ENCODE measurements at regions not wholly inside any gene's neighbourhood (a gene's known extent, or its start where the extent isn't known, plus 50 kb on each side); places are given as distances from the start of the nearest gene placed in this dataset.

DNA sequence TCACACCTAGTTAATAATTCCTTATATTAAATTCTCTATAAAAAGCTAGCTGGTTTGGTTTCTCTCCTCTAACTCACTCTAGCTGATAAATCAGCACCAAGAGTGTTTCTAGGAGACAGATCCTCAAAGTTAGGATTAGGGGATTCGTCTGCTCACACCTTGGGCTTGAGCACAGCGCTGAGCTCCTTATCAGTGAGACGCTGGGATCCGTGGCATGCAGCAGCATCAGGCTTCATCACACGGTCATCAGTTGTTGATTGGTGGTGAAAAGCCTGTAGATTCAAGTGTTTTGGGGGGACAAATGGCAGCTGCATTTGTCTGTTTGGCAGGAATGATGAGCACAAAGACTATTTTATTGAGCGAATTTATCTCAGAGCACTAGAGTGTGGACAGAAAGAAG lies 72.6 kb upstream of the MC2R start:
- no peak overlapping the region for H2BK15ac ChIP-seq (ENCODE audit: low read length)
- H3K23ac ChIP-seq (ENCODE audit: insufficient read length), result no peak overlapping the region
- H2AK5ac ChIP-seq (ENCODE audit: low read depth, low read length), result no peak overlapping the region
- H2BK20ac ChIP-seq (ENCODE audit: low read length), result peak overlapping the region; percentile 94; the same call in 1 of the 2 replicates
- H3K14ac ChIP-seq (ENCODE audit: insufficient read length), result no peak overlapping the region
- no peaks in the 10 kb centered on the region for H3K23me2 ChIP-seq (ENCODE audit: low read depth, low read length)
- H4K8ac ChIP-seq (ENCODE audit: extremely low read depth, insufficient read depth, low read length), result no peak overlapping the region
- no peaks in the 10 kb centered on the region for H3K27me3 ChIP-seq (replicated peaks in 1 of 4; ENCODE audit: control insufficient read depth in 3 of 4, extremely low read depth in 1 of 4, insufficient read depth in 3 of 4, low read length in 3 of 4)
- TF ChIP-seq ZNF274 (IDR thresholded peaks at IDR 0.05; ENCODE audit: borderline replicate concordance, extremely low read depth, low read length) (no peak), YY1 (IDR thresholded peaks at IDR 0.05; ENCODE audit: low read depth, low read length) (no peak), TAF7 (optimal IDR thresholded peaks at IDR 0.05; ENCODE audit: borderline replicate concordance, low read depth, low read length) (no peak), SP4 (IDR thresholded peaks at IDR 0.05; ENCODE audit: low read length) (no peak), CBX5 (IDR thresholded peaks at IDR 0.05; ENCODE audit: low read depth, low read length) (no peak), FOSL1 (IDR thresholded peaks at IDR 0.05; ENCODE audit: insufficient read depth, low read depth, low read length) (no peak), CHD1 (IDR thresholded peaks at IDR 0.05; ENCODE audit: low read depth, low read length) (no peak), SIRT6 (IDR thresholded peaks at IDR 0.05; ENCODE audit: low read length) (no peak), ASH2L (IDR thresholded peaks at IDR 0.05; ENCODE audit: low read length) (no peak)
- H2AFZ ChIP-seq (ENCODE audit: low read length), result 0 out of 2 replicates have a peak overlapping the region, but pooled peaks have one; percentile 5
- ChIA-PET CTCF (ENCODE audit: partially characterized antibody) (interaction anchor here (0.7 to 2.3 kb wide), 5 partner anchors 11 to 120 kb away, joined by 3 to 5 read pairs (median 3); no protein-coding TSS in a partner anchor), POLR2A (ENCODE audit: partially characterized antibody) (interaction anchor here (1.2 kb wide), 1 partner anchor 15 kb away, joined by 3 read pairs; no protein-coding TSS in a partner anchor)
- H3K9ac ChIP-seq (replicated peaks in 1 of 4; ENCODE audit: extremely low read depth in 1 of 4, low read depth in 3 of 4, low read length in 3 of 4), result no peak overlapping the region
- peaks cover 0 to 7% of the 10 kb centered on the region in 2 experiments; a peak in 1 of 4 replicates for H3K9me3 ChIP-seq (ENCODE audit: insufficient read depth in 2 of 2, low read depth in 1 of 2, low read length in 1 of 2)
- FAIRE-seq, result no peak
- no peaks in the 10 kb centered on the region for H3K79me2 ChIP-seq (ENCODE audit: control insufficient read depth in 1 of 2, insufficient read depth in 2 of 2, low read length in 2 of 2)
- no peak for DNase-seq (ENCODE audit: low read depth in 1 of 2, low spot score in 2 of 2)
- H3K4me3 ChIP-seq (ENCODE audit: extremely low read depth in 1 of 4, insufficient read depth in 2 of 4, low read depth in 3 of 4, low read length in 4 of 4), result no peak overlapping the region
- no peak overlapping the region for H3K27ac ChIP-seq (ENCODE audit: low read depth, low read length)
- H2BK12ac ChIP-seq (ENCODE audit: low read depth, low read length), result peak overlapping the region; percentile 65; the same call in 1 of the 2 replicates
- peak overlapping the region; percentile 24; the same call in 1 of the 2 replicates for H3K18ac ChIP-seq (ENCODE audit: extremely low read depth, low read length)
- peak overlapping the region; percentile 50; the same call in 1 of the 2 replicates for H2BK5ac ChIP-seq (ENCODE audit: low read depth, low read length)
- H3K4ac ChIP-seq (replicated peaks; ENCODE audit: insufficient read length, low read depth, low read length), result peak overlapping the region; percentile 11
- WGBS, 2 experiments (ENCODE audit: extremely low coverage in 1 of 2, insufficient coverage in 1 of 2, insufficient read length in 1 of 2, insufficient replicate concordance in 2 of 2, low coverage in 1 of 2, low lambda C conversion rate in 2 of 2, missing lambda C conversion rate in 1 of 2), result 88% methylated on average over 6 of the region's 6 CpGs; no CpG with 5 or more reads in 1 of the 2 experiments
- peak overlapping the region; percentile 45 for H4K91ac ChIP-seq (replicated peaks; ENCODE audit: insufficient read length, low read length)
- H2BK120ac ChIP-seq (replicated peaks; ENCODE audit: low read depth, low read length), result peak overlapping the region; percentile 7
- no peaks in the 10 kb centered on the region for H3K36me3 ChIP-seq (ENCODE audit: control insufficient read depth in 2 of 4, insufficient read depth in 4 of 4, low read length in 3 of 4)
- no peak overlapping the region for H3K56ac ChIP-seq (replicated peaks; ENCODE audit: insufficient read length, low read depth, low read length)
- H3K79me1 ChIP-seq (ENCODE audit: low read depth, low read length), result no peaks in the 10 kb centered on the region
- no peak overlapping the region for H4K5ac ChIP-seq (ENCODE audit: insufficient read length, low read depth, low read length)
- 0 out of 4 replicates have a peak overlapping the region, but pooled peaks of 1 of the 2 experiments have one; percentile 14 for H3K4me2 ChIP-seq (ENCODE audit: insufficient read depth in 1 of 2, low read depth in 2 of 2, low read length in 2 of 2)
- H4K20me1 ChIP-seq (replicated peaks in 1 of 2; ENCODE audit: control insufficient read depth in 1 of 2, insufficient read depth in 2 of 2, low read length in 2 of 2), result no peaks in the 10 kb centered on the region
- H3K4me1 ChIP-seq (replicated peaks in 1 of 4; ENCODE audit: control insufficient read depth in 3 of 4, insufficient read depth in 4 of 4, low read length in 3 of 4), result peaks cover 0 to 7% (median 1%) of the 10 kb centered on the region in 4 experiments; a peak in 2 of 7 replicates
